Neutrophil (primary cell): ENCODE measurements at regions not wholly inside any gene's neighbourhood (a gene's known extent, or its start where the extent isn't known, plus 50 kb on each side); places are given as distances from the start of the nearest gene placed in this dataset.

Experiments used
- H3K27ac ChIP-seq: fragments of 200-600 bp; sonication (generic); 2 replicates; pipeline ENCODE4 v1.5.1; 2016; ENCODE audit warnings: mild to moderate bottlenecking, moderate library complexity
- H3K27me3 ChIP-seq: fragments of 200-600 bp; sonication (generic); 2 replicates; pipeline ENCODE4 v1.6.0; 2016; ENCODE audit warnings: mild to moderate bottlenecking
- H3K36me3 ChIP-seq: fragments of 200-600 bp; sonication (generic); 2 replicates; pipeline ENCODE4 v1.5.1; 2017
- H3K4me1 ChIP-seq, 2 experiments: fragments of 200-600 bp in 1 of 2; sonication (generic) in 1 of 2; 1 replicate in 1 of 2; 2 replicates in 1 of 2; pipeline versions ENCODE4 v1.5.1 to v1.6.1; 2013 to 2016; ENCODE audit warnings: low read depth in 1 of 2, low read length in 1 of 2, mild to moderate bottlenecking in 1 of 2, moderate library complexity in 1 of 2; ENCODE audit not compliant: control insufficient read depth in 1 of 2, insufficient read depth in 1 of 2
- H3K4me3 ChIP-seq, 2 experiments: fragments of 200-600 bp in 1 of 2; sonication (generic) in 1 of 2; 1 replicate in 1 of 2; 2 replicates in 1 of 2; pipeline ENCODE4 v1.5.1; 2013 to 2016; ENCODE audit warnings: low read depth in 1 of 2, low read length in 1 of 2, mild to moderate bottlenecking in 1 of 2, moderate library complexity in 1 of 2
- H3K9me3 ChIP-seq: fragments of 200-600 bp; sonication (generic); 2 replicates; pipeline ENCODE4 v1.5.1; 2016
- TF ChIP-seq, protein P1 (sequence below): fragments of 200-600 bp; sonication (generic); IDR thresholded peaks from 2 replicates; pipeline ENCODE4 v1.5.1; 2016; ENCODE audit warnings: antibody characterized with exemption

DNA sequence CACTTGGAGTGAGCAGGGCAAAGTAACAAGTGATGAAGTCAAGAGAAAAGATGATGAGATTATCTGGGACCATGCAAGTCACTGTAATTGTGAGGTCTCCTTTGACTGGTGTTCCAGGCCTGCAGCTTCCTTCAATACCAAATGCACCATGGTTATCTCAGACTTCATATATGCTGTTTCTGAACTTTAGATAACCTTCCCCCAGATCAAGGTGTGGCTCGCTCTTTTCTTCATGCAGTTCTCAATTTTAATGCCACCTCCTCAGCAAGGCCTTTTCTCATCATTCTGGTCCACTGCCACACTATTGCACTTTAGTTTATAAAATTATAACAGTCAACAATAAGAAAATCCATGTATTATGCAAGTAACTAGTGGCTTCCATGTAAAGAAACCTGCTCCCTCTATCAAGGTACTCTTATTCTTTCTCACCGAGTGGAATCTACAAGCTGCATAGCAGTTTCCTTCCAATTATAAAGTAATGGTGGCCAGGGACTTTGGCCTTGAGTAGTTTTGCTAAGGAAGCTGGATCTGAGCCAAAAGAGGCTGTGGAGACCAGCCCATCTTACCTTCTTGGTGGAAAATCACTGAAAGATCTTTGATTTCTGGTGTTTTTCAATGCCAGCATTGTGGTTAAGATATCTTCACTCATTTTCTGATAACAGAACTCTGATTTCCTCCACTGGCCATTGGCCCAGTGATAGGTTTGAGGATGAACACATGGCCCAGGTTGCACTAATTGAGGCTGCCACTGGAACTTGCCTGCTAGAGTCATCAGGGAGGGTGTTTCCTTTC lies 113.6 kb downstream of the KCNE4 start:
- TF ChIP-seq, protein P1, sequence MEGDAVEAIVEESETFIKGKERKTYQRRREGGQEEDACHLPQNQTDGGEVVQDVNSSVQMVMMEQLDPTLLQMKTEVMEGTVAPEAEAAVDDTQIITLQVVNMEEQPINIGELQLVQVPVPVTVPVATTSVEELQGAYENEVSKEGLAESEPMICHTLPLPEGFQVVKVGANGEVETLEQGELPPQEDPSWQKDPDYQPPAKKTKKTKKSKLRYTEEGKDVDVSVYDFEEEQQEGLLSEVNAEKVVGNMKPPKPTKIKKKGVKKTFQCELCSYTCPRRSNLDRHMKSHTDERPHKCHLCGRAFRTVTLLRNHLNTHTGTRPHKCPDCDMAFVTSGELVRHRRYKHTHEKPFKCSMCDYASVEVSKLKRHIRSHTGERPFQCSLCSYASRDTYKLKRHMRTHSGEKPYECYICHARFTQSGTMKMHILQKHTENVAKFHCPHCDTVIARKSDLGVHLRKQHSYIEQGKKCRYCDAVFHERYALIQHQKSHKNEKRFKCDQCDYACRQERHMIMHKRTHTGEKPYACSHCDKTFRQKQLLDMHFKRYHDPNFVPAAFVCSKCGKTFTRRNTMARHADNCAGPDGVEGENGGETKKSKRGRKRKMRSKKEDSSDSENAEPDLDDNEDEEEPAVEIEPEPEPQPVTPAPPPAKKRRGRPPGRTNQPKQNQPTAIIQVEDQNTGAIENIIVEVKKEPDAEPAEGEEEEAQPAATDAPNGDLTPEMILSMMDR, result no peak
- no peaks in the 10 kb centered on the region for H3K36me3 ChIP-seq
- no peaks in the 10 kb centered on the region for H3K9me3 ChIP-seq
- no peaks in the 10 kb centered on the region for H3K4me1 ChIP-seq
- H3K4me3 ChIP-seq, result no peak overlapping the region
- no peaks in the 10 kb centered on the region for H3K27me3 ChIP-seq
- H3K27ac ChIP-seq, result no peak overlapping the region

DNA sequence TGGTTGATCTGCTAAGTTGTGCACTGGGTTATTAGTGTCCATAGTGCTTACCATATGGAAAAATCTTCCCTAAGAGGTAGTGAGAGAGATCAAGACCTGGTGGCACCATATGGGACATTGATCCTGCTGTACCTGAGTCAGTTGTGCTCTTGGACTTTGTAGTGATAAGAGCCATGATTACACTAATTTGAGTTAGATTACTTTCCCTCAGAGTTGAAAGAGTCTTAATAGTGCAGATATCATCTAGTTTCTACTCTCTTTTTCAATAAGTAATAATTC lies 114.2 kb downstream of the KCNE4 start:
- H3K36me3 ChIP-seq, result no peaks in the 10 kb centered on the region
- no peak overlapping the region for H3K27ac ChIP-seq
- no peaks in the 10 kb centered on the region for H3K9me3 ChIP-seq
- TF ChIP-seq, protein P1, result no peak
- H3K27me3 ChIP-seq, result no peaks in the 10 kb centered on the region
- H3K4me1 ChIP-seq, result no peaks in the 10 kb centered on the region
- no peak overlapping the region for H3K4me3 ChIP-seq

DNA sequence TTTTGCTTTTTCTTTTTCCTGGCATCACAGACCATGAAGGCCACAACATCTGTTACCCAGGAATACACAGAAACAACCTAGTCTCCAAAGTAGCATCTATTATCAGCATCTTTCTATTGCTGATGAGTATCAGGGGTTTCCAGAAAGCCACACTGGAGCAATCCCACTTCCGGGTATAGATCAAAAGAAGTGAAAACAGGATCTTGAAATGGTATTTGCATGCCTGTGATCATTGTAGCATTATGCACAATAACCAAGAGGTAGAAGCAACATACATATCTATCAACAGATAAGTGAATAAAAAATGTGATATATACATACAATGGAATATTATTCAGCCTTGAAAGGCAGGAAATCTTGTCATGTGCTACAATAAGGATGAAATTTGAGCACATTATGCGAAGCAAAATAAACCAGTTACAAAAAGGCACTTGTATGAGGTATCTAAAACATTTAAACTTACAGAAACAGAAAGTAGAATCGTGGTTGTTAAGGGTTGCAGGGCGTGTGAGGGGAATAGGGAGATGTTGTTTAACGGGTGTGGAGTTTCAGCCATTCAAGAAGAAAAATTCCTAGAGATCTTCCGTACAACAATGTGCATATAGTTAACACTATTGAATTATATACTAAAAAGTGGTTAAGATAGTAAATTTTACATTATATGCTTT lies 115.1 kb downstream of the KCNE4 start:
- H3K27ac ChIP-seq, result no peak overlapping the region
- no peaks in the 10 kb centered on the region for H3K9me3 ChIP-seq
- TF ChIP-seq, protein P1, result no peak
- no peaks in the 10 kb centered on the region for H3K36me3 ChIP-seq
- H3K4me1 ChIP-seq, result no peaks in the 10 kb centered on the region
- no peaks in the 10 kb centered on the region for H3K27me3 ChIP-seq
- no peak overlapping the region for H3K4me3 ChIP-seq

DNA sequence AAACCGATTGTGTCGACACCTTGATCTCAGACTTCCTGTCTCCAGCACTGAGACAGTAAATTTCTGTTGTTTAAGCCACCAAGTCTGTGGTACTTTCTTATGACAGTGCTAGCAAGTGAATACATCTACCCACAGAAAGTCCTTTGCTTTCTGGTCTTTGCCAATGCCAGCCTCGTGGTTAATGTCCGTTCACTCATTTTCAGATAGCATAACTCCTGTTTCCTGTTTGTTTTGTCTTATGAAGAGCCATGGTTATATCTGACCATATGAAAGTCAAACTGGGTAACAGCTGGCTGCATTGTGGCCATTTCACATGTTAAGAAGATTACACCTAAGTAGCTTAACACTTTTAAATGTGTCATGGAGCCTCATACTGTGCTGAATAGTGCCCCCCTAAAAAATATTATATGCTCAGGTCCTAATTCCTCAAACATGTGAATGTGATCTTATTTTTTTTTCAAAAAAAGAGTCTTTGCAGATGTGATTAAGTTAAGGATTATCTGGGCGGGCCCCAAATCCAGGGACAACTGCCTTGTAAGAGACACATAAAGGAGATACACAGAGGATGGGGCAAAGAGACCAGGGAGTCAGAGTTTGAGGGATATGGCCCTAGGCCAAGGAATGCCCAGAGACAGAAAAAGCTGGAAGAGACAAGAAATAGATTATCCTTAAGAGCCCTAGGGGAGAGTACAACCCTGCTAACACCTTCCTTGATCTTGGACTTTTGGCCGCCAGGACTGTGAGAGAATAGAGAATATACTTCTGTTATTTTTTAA lies 118.0 kb downstream of the KCNE4 start:
- Histone ChIP-seq H3K4me1 (no peaks in the 10 kb centered on the region), H3K27ac (no peak overlapping the region), H3K9me3 (no peaks in the 10 kb centered on the region), H3K36me3 (no peaks in the 10 kb centered on the region), H3K27me3 (no peaks in the 10 kb centered on the region), H3K4me3 (no peak overlapping the region)
- TF ChIP-seq, protein P1, result no peak

DNA sequence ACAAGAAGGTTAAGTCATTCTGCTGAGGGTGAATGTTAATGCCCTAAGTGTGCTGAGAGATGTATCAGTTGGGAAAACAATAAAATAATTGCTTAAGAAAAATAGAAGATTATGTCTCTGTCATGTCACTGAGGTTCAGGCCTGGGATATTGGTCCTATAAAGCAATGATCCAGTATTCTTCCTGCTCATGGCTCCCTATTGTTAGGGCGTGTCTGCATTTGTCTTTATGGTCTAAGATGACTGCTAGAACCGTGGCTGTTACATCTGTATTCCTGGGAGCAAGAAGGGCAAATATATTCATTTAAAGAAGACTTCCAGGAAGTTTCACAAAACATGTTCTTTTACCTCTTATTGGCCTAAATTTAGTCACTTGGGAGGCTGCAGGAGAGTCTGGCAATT lies 125.0 kb downstream of the KCNE4 start:
- Histone ChIP-seq H3K4me3 (no peak overlapping the region), H3K4me1 (no peaks in the 10 kb centered on the region)

More for the DNA sequence above, 125.0 kb downstream of the KCNE4 start:
- no peaks in the 10 kb centered on the region for H3K9me3 ChIP-seq
- TF ChIP-seq, protein P1, result no peak
- no peak overlapping the region for H3K27ac ChIP-seq
- H3K36me3 ChIP-seq, result no peaks in the 10 kb centered on the region
- no peaks in the 10 kb centered on the region for H3K27me3 ChIP-seq
